Keratinocyte (primary cell): ENCODE measurements at regions not wholly inside any gene's neighbourhood (a gene's known extent, or its start where the extent isn't known, plus 50 kb on each side); places are given as distances from the start of the nearest gene placed in this dataset.

Experiments used
- DNase-seq: peaks from one replicate; pipeline ENCODE4 v3.0.0-alpha.2; 2011; ENCODE audit warnings: low read depth, missing footprints, low spot score
- FAIRE-seq: peaks from 2 replicates; lab custom pipeline; 2011; peaks lifted over from hg19 to GRCh38; lab: Jason Lieb, UNC
- H2AFZ ChIP-seq: 2 replicates; pipeline ENCODE4 v1.6.0; 2012; ENCODE audit warnings: low read length, control low read depth, inconsistent platforms; ENCODE audit not compliant: control insufficient read depth
- H3K27ac ChIP-seq: 2 replicates; pipeline ENCODE4 v1.5.1; 2011; ENCODE audit warnings: low read length; ENCODE audit not compliant: control insufficient read depth, insufficient read depth
- H3K27me3 ChIP-seq: 3 replicates; pipeline ENCODE4 v1.6.0; 2011; ENCODE audit warnings: low read length; ENCODE audit not compliant: control insufficient read depth, insufficient read depth; ENCODE audit errors: extremely low read depth
- H3K36me3 ChIP-seq, 2 experiments: 2 replicates in 1 of 2; 3 replicates in 1 of 2; pipeline ENCODE4 v1.5.1; 2011; ENCODE audit warnings: low read length in 2 of 2, mild to moderate bottlenecking in 1 of 2; ENCODE audit not compliant: control insufficient read depth in 2 of 2, insufficient read depth in 2 of 2; ENCODE audit errors: extremely low read depth in 1 of 2
- H3K4me1 ChIP-seq: 3 replicates; pipeline ENCODE4 v1.5.1; 2011; ENCODE audit warnings: low read length; ENCODE audit not compliant: control insufficient read depth, insufficient read depth; ENCODE audit errors: extremely low read depth
- H3K4me2 ChIP-seq: 3 replicates; pipeline ENCODE4 v1.6.0; 2011; ENCODE audit warnings: low read depth, low read length; ENCODE audit not compliant: control insufficient read depth, insufficient read depth; ENCODE audit errors: extremely low read depth
- H3K4me3 ChIP-seq, 3 experiments: fragments of 200-600 bp in 1 of 3; sonication (generic) in 1 of 3; 2 replicates in 2 of 3; 3 replicates in 1 of 3; pipeline ENCODE4 v1.5.1; 2011 to 2016; ENCODE audit warnings: low read length in 3 of 3, mild to moderate bottlenecking in 3 of 3, control low read depth in 2 of 3, inconsistent platforms in 1 of 3, low read depth in 1 of 3, mixed read lengths in 1 of 3, mixed run types in 1 of 3, moderate library complexity in 1 of 3; ENCODE audit not compliant: control insufficient read depth in 2 of 3, insufficient read depth in 2 of 3; ENCODE audit errors: extremely low read depth in 1 of 3
- H3K79me2 ChIP-seq: 2 replicates; pipeline ENCODE4 v1.6.0; 2012; ENCODE audit warnings: low read length; ENCODE audit not compliant: control insufficient read depth, insufficient read depth
- H3K9ac ChIP-seq: 3 replicates; pipeline ENCODE4 v1.6.0; 2011; ENCODE audit warnings: low read length; ENCODE audit not compliant: control insufficient read depth, insufficient read depth; ENCODE audit errors: extremely low read depth
- H3K9me1 ChIP-seq: 3 replicates; pipeline ENCODE4 v1.6.0; 2011; ENCODE audit warnings: low read length; ENCODE audit not compliant: control insufficient read depth, insufficient read depth; ENCODE audit errors: extremely low read depth
- H3K9me3 ChIP-seq: 2 replicates; pipeline ENCODE4 v1.5.1; 2012; ENCODE audit warnings: low read depth, low read length; ENCODE audit not compliant: control insufficient read depth
- H4K20me1 ChIP-seq: 3 replicates; pipeline ENCODE4 v1.6.0; 2011; ENCODE audit warnings: low read length; ENCODE audit not compliant: control insufficient read depth, insufficient read depth; ENCODE audit errors: extremely low read depth
- CTCF ChIP-seq, 3 experiments: IDR thresholded peaks in 1 of 3; conservative IDR thresholded peaks in 1 of 3; optimal IDR thresholded peaks in 1 of 3; 2 replicates in 2 of 3; 3 replicates in 1 of 3; pipeline versions ENCODE3 to v1.5.1; 2011; ENCODE audit warnings: low read length in 3 of 3, mild to moderate bottlenecking in 3 of 3, moderate library complexity in 2 of 3, control low read depth in 1 of 3, inconsistent platforms in 1 of 3; ENCODE audit not compliant: insufficient read depth in 2 of 3; ENCODE audit errors: extremely low read depth in 1 of 3
- EZH2 ChIP-seq: IDR thresholded peaks from one replicate; pipeline ENCODE4 v1.6.1; 2012; ENCODE audit warnings: inconsistent platforms, mild to moderate bottlenecking, low read length, moderate library complexity
- dilution Hi-C: fragments of 300-500 bp; cut with MboI; formaldehyde crosslinking; loops from one replicate; pipeline ENCODE4 v1.7.0; 2020; ENCODE audit warnings: low sequenced_read_pairs; ENCODE audit not compliant: extremely low pct_ligation_motif_present
- small RNA-seq, 3 experiments: library from RNA; depleted of rRNA; stranded (forward); fragments of <200 nt; gene quantifications; one replicate each; pipeline ENCODE3, GENCODE V24; 2012; ENCODE audit warnings: low read depth in 3 of 3, low replicate concordance in 1 of 3; ENCODE audit not compliant: insufficient read length in 3 of 3

GRCh38 chr16:48659940-48660339, 50.0 kb upstream of the N4BP1 start:
- no peaks in the 10 kb centered on the region for H3K27me3 ChIP-seq
- FAIRE-seq (no peak), DNase-seq (no peak)
- no peaks in the 10 kb centered on the region for H3K36me3 ChIP-seq
- TF ChIP-seq EZH2 (no peak), CTCF (optimal IDR thresholded peaks at IDR 0.05 in 1 of 3, IDR thresholded peaks at IDR 0.05 in 1 of 3, conservative IDR thresholded peaks at IDR 0.05 in 1 of 3; ENCODE audit: extremely low read depth in 1 of 3, insufficient read depth in 2 of 3, low read length in 3 of 3) (no peak)
- H3K27ac ChIP-seq, result no peak overlapping the region
- H3K79me2 ChIP-seq, result no peaks in the 10 kb centered on the region
- H3K4me2 ChIP-seq, result no peak overlapping the region
- no peak overlapping the region for H3K9ac ChIP-seq
- H3K9me1 ChIP-seq, result no peaks in the 10 kb centered on the region
- H3K4me3 ChIP-seq, result no peak overlapping the region
- peaks cover 2% of the 10 kb centered on the region for H3K9me3 ChIP-seq
- dilution Hi-C loops, result no loop called here
- H2AFZ ChIP-seq, result no peak overlapping the region
- no peaks in the 10 kb centered on the region for H3K4me1 ChIP-seq
- no peaks in the 10 kb centered on the region for H4K20me1 ChIP-seq

Small RNA genes lying in the stretch of these regions (small RNA-seq; reads per million reads assigned to genes)
- 0 reads per million in 3 experiments for gene AC023827.1
- 0 reads per million in 3 experiments for gene MTND4LP25
- gene RNU6-257P, result 0 reads per million in 3 experiments
